GM12875 (cell line): ENCODE measurements at regions not wholly inside any gene's neighbourhood (a gene's known extent, or its start where the extent isn't known, plus 50 kb on each side); places are given as distances from the start of the nearest gene placed in this dataset.

ENCODE experiments used
- H3K4me3 ChIP-seq: one replicate; pipeline ENCODE4 v1.5.1; 2011; ENCODE audit warnings: low read depth, low read length, control low read depth
- TF ChIP-seq, protein P1 (sequence below): IDR thresholded peaks from 2 replicates; pipeline ENCODE4 v1.5.1; 2011; ENCODE audit warnings: low read depth, mild to moderate bottlenecking, control low read depth, inconsistent platforms, low read length, moderate library complexity, borderline replicate concordance; ENCODE audit not compliant: insufficient read depth

- TF ChIP-seq, protein P1, sequence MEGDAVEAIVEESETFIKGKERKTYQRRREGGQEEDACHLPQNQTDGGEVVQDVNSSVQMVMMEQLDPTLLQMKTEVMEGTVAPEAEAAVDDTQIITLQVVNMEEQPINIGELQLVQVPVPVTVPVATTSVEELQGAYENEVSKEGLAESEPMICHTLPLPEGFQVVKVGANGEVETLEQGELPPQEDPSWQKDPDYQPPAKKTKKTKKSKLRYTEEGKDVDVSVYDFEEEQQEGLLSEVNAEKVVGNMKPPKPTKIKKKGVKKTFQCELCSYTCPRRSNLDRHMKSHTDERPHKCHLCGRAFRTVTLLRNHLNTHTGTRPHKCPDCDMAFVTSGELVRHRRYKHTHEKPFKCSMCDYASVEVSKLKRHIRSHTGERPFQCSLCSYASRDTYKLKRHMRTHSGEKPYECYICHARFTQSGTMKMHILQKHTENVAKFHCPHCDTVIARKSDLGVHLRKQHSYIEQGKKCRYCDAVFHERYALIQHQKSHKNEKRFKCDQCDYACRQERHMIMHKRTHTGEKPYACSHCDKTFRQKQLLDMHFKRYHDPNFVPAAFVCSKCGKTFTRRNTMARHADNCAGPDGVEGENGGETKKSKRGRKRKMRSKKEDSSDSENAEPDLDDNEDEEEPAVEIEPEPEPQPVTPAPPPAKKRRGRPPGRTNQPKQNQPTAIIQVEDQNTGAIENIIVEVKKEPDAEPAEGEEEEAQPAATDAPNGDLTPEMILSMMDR: no peak
- no peak overlapping the region for H3K4me3 ChIP-seq
Measured at GRCh38 chr4:141388481-141388880, 167.8 kb downstream of the ZNF330 start.

DNA sequence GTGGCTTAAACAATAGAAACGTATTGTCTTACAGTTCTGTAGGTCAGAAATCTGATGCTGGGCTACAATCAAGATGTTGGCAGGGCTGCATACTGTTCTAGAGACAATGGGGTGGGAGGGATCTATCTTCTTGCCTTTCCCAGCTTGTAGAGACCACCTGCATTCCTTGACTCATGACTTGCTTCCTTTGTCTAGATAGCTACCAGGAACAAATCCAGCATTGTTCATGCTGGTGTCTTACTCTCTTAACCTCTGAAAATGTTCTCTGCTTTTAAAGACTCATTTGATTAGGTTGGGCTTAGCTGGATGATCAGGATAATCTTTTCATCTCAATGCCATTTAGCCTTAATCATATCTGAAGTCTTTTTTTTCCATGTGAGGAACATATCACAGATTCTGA lies 169.0 kb downstream of the ZNF330 start:
- H3K4me3 ChIP-seq: no peak overlapping the region
- TF ChIP-seq, protein P1: no peak

DNA sequence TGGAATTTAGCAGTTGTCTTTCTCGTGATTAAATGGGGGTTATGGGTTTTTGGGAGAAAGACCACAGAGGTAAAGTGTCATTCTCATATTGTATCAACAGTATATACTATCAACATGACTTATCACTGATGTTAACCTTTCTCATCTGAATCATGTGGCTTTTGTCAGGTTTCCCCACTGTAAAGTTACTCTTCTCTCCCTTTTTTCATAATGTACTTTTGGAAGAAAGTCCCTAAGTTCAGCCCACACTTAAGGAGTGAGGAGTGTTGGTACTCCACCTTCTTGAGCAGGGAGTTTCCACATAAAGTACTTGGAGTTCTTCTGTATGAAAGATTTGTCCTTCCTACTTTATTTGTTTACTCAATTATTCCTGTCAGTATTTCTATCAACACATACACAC lies 169.9 kb downstream of the ZNF330 start:
- TF ChIP-seq, protein P1: no peak
- H3K4me3 ChIP-seq: no peak overlapping the region

- TF ChIP-seq, protein P1: no peak
Measured at GRCh38 chr4:141391293-141391692, 170.6 kb downstream of the ZNF330 start.

DNA sequence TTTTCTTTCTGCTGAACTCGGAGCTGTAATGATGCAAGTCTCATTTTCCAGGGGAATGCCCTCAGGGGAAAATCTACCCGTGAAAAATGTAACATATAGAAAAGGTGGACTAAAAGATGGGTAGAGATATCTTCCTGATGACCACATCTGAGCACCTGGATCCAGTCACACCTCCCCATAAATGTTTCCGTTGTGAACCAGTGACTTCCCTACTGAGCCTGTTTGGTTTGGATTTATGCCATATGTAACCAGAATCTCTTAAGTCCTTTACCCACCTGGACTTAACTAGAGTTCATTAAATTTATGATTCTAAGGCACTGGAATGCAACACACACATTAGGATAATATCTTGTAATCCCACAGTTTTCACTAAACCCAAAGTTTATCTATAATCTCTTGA lies 171.1 kb downstream of the ZNF330 start:
- TF ChIP-seq, protein P1: no peak
- no peak overlapping the region for H3K4me3 ChIP-seq

More at GRCh38 chr4:141391293-141391692, 170.6 kb downstream of the ZNF330 start:
- no peak overlapping the region for H3K4me3 ChIP-seq

DNA sequence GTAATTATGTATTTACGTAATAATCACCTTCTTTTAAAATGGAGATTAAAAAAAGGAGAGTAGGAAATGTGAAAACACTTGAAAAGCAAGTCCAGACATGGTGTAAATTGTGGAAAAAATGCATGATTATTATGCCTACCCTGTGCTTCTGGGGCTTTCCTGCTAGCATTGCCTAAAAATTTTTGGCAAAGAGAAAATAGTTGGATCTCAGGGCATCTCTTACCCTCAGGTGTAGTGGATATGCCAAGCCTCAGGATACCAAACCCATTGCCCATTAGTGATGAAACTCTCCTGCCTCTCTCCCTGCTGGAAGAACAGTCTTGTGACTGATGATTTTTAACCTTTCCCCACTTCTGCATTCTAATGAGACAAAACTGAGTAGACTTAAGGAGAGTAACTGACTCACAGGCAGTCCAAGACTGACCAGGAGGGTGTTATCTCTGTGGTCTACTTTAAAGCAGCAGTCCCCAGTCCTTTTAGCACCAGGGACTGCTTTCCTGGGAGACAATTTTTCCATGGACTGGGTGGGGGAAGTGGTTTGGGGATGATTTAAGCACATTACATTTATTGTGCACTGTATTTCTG lies 174.6 kb downstream of the ZNF330 start:
- no peak overlapping the region for H3K4me3 ChIP-seq
- TF ChIP-seq, protein P1: no peak

DNA sequence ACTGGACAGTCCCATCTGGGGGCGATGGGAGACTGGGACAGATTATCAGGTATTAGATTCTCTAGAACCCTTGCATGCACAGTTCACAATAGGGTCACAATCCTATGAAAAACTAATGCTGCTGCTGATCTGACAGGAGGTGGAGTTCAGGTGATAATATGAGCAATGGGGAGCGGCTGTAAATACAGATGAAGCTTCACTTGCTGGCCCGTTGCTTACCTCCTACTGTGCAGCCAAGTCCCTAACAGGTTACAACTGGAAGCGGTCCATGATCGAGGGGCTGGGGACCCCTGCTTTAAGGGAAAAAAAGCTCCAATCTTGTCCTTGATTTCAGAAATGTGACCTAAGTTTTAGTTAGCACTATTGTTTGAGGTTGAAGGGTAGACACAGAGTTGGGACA lies 175.2 kb downstream of the ZNF330 start:
- TF ChIP-seq, protein P1: no peak
- H3K4me3 ChIP-seq: no peak overlapping the region
